GM23338 (cell line): ENCODE measurements at regions not wholly inside any gene's neighbourhood (a gene's known extent, or its start where the extent isn't known, plus 50 kb on each side); places are given as distances from the start of the nearest gene placed in this dataset.

Experiments
- EZH2 ChIP-seq: fragments of 200-600 bp; sonication (generic); IDR thresholded peaks from one replicate; pipeline ENCODE4 v1.8.0; 2017; ENCODE audit warnings: antibody characterized with exemption, mild to moderate bottlenecking, low read depth; ENCODE audit not compliant: unreplicated experiment
- POLR2AphosphoS5 ChIP-seq: IDR thresholded peaks from 2 replicates; pipeline ENCODE4 v1.6.1; 2016; ENCODE audit warnings: antibody characterized with exemption, low read depth
- TF ChIP-seq, protein P1 (sequence below), 2 experiments: fragments of 200-600 bp in 1 of 2; sonication (generic) in 1 of 2; conservative IDR thresholded peaks; 2 replicates each; pipeline versions ENCODE4 v1.5.1 to v1.6.1; 2016 to 2017; ENCODE audit warnings: antibody characterized with exemption in 2 of 2, low read depth in 2 of 2, mild to moderate bottlenecking in 2 of 2, moderate library complexity in 1 of 2

DNA sequence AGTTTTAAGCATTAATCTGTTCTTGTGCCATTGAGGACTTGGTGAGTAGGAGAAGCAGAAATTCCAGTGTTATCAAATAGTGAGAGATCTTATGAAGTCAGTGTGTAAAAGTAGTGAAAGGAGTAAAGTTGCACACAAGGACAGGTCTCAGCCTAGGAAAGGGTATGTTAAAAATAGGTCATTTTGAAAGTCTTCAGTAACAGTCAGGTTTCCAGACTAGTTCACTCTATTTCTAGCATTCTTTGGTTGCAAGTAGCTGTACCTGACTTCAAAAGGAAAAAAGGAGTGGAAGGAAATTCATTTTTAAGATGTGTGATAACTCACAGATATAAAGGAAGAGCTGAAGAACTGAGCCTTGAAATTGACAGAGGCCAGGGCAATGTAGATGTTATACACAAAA is 250.1 kb upstream of the SATB1 start:
- TF ChIP-seq, protein P1, sequence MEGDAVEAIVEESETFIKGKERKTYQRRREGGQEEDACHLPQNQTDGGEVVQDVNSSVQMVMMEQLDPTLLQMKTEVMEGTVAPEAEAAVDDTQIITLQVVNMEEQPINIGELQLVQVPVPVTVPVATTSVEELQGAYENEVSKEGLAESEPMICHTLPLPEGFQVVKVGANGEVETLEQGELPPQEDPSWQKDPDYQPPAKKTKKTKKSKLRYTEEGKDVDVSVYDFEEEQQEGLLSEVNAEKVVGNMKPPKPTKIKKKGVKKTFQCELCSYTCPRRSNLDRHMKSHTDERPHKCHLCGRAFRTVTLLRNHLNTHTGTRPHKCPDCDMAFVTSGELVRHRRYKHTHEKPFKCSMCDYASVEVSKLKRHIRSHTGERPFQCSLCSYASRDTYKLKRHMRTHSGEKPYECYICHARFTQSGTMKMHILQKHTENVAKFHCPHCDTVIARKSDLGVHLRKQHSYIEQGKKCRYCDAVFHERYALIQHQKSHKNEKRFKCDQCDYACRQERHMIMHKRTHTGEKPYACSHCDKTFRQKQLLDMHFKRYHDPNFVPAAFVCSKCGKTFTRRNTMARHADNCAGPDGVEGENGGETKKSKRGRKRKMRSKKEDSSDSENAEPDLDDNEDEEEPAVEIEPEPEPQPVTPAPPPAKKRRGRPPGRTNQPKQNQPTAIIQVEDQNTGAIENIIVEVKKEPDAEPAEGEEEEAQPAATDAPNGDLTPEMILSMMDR (conservative IDR thresholded peaks at IDR 0.05; ENCODE audit: low read depth in 2 of 2) = no peak
- no peak for TF ChIP-seq EZH2
- TF ChIP-seq POLR2AphosphoS5 = no peak
